ENCODE measurements at regions not wholly inside any gene's neighbourhood (a gene's known extent, or its start where the extent isn't known, plus 50 kb on each side); places are given as distances from the start of the nearest gene placed in this dataset.
A peak's percentile ranks its signal among the peaks of the same experiment; 100 is the strongest.

DNA sequence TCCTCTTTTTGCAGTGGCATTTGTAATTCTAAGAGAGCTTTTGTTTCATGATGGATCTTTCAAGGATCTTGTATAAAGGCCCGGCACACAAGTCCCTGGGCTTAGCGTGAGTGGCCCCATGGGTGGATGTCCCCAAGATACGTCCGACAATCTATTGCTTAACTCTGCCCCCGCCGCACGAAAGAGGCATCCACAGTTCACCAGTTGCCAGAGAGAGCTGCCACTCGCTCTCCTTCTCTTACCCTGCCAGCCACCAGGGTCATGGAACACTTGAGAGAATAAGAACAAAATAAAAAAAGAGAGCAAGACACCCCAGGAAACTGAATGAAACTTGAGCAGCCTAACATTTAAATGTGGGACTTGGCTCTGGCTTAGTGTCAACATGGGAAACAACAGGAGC, 92.3 kb downstream of the CTAGE1 start:
- no peak for DNase-seq

DNA sequence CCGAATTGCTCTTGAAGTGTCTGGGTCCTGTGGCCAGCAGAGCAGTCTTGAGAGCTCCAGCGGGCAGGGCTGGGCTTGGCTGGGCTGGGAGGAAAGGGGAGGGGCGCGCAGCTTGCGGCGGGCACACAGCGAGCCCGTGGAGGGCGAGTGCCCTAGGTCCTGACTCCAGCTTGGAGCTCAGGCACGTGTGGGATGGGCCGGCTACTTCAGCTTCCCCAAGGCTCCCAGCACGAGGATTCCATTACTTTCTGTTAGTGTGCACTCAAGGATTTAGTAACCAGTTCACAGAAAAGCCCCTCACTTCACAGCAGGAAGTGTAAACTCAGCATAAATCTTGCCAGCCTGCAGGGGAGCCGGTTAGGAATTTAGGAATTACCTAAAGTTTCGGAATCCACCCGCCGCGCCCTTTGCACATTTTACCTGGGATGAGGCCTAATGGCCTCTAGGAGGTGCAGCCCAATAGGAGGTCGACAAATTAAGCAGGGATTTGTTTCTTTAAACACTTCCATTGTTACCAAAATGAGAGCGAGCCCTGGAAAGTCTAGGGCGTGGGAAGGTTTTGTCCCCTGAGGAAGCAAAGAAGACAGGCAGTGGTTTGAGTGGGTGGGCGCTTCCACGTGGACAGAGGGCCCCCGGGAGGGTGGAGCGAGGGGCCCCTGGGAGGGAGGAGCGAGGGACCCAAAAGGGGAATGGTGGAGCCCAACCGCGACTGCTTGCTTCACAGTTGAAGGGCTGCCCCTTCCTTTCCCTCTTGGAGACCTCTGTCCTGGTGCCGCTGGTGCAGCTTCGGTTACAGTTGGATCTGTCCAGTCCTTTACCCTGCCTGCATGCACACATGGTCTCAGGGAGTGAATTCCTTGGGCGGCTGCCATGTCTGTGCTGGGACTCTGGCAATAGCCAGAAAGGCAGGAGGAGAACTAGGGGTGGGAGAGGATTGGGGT, 93.3 kb downstream of the CTAGE1 start:
- peak; percentile 35 to 81 (median 74) for DNase-seq

DNA sequence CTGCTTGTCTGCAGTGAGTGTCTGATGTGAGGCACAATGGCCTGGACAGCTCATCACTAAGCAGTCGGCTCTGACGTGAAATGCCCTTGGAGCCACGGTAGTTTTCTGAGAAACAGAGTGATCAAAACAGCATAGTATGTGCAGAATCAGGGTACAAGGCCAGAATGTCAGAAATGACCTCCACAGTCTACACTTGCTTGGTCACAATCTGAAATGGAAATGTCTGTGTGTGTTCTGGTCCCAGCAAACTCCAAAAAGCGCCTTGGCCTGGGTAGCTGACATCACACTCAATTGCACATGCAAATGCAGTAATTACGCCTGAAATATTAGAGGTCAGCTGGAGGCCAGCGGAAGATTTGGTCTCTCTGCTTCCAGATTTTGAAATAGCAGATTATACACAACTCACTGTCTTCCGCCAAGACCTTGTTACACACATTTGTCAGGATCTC, 95.4 kb downstream of the CTAGE1 start:
- peak in 3 of 4 experiments; percentile 27 to 59 (median 40) for DNase-seq

DNA sequence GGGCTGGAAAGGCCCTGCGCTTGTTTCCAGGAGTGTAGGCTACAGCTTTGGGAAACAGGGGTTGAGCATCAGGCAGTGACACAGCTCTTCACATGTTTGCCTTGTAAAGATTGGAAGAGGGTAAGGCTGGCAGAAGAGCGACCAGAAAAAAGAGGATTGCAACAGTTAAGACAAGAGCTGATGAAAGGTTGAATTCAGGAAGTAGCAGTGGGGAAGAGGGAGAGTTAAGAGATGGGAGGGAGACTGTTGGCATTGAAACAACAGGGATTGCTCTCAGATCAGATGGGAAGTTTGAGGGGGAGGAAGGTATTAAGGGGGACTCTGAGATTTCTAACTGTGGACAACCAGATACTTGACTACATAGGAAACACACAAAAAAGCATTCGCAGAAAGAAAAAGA, 96.9 kb downstream of the CTAGE1 start:
- peak in 3 of 4 experiments; percentile 15 to 52 (median 35) for DNase-seq

DNA sequence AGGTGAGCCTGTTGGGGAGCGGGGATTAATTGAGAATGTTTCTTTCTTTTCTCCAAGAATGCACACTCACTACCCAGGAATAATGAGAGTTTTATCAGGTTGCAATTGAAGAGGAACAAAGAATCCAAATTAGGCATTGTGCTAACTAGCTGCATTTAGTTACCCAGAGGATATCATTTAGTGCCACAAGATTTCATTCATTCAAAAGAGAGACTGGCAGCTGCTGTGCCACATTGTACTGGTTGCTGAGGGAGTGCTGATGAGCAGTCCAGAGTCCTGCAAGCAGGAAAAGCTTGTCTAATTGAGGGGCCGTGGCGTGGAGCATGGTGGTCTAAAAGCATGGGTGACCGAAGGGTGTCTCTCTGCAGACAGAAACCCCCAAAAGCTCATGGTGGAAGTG, 97.6 kb downstream of the CTAGE1 start:
- DNase-seq = no peak

DNA sequence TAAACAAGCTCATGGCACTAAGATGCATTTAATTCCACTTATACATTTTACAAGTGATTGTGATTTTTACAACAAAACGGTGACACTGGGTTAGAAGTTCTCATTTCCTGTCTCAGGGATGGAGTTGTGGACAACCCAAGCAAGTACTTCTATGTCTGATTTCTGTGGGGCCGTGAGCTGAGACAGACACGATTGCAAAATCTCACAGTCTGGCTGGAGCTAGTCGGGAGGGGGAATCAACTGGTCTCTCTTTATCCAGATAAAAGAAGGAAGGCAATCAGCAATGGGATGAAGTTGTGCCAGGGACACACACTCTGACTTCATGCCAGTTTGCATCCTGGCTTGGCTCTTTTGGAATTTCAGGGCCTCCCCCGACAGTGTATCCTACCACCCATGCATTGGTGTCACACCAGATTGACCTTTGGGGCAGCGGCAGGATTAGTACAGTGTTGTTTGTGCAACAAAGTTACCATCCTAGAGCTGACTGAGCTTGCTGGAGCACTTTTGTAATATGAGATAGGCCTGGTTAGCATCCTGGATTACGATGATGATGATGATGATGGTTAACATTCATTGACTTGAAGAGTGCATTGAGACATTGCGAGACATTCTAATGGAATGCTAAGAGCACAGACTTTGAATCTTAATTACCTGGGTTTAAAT, 98.8 kb downstream of the CTAGE1 start:
- DNase-seq = peak in 2 of 4 experiments; percentile 9 to 40

DNA sequence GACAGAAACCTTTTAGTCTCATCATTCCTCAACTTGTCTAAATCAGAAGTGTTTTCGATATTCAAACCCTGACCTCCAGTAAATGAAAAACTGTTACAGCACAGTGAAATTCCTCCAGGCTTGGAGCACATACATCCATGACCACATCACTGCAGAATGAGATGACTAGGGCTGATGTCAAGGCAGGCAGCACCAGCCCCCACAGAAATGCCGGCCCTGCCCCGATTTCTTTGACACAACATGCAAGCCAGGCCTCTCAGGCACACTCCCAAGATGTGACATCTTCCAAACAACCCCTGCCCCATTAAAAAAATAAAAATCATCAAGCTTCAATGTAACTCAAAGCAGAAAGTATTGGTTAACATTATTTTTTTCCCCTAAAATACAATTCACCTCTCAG, 103.3 kb downstream of the CTAGE1 start:
- no peak for DNase-seq

DNA sequence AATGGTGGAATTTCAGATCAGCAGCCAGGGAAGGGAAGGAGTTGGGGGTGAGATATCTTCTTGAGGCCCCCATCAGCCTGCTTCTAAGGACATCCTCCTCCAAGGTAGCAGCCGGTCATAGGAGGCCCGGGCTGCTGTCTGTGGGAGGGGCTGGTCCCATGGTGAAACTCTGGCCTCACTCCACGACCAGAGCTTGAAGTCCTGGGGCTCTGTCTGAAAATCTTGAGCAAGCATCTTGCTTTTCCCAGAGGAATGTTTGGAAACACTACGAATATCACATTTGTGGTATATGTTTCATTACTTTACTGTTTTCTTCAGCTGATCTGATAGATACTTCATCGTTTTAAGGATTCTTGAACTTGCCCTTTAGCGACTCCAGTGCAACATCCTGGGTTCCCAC, 103.7 kb downstream of the CTAGE1 start:
- no peak for DNase-seq

DNA sequence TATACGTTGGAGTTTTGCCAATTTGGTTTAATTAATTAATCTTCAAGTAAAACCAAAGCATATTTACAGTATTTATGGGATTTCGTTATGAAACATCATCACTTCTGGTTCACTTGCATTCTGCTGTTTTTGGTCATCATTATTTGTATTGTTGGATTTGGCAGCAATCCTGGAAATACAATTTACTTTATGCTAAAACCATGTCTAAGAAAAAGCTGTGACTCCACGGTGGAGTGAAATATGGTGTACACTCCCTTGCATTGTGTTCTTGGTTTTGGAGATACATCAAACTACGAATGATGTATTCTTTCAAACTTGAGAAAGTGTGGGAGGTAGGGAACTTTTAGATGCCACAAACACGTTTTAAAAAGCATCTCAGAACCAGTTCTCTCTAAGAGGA, 106.4 kb downstream of the CTAGE1 start:
- no peak for DNase-seq

DNA sequence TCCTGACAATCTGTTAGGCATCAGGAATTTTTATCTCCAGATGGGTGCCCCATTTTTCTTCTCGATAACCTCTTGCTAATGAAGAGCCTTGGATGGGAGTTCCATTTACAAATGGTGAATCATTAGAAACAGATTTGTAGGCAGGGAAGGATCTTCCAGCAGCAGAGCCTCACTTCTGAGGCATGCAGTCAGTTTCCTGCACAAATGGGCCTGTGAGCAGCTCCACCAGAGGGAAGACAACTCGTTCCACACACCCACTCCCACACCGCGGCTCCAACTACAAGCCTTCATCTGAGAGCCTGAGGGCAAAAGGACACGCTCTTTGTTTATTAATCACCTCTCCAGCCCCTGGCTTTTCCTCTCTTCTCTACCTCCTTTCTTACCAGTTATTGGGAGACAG, 108.5 kb downstream of the CTAGE1 start:
- DNase-seq = no peak

DNA sequence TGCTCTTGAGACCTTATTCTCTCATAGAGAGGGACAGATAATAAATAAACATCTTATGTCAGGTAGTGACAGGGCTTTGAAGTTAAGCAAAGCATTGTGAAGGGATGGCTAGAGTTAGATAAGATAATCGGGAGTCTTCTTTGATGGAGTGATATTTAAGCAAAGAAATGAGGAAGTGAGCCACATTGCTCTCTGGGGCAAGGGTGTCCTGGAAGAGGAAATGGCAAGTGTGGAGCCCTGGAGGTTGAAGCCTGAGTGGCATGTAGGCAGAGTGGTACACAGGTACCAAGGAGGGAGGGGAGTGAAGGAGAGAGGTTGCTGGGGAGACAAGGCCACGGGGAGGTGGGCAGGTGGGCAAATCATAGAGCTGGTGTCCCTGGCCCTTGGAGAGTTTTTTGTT, 110.2 kb downstream of the CTAGE1 start:
- peak; percentile 43 to 75 (median 62) for DNase-seq

DNA sequence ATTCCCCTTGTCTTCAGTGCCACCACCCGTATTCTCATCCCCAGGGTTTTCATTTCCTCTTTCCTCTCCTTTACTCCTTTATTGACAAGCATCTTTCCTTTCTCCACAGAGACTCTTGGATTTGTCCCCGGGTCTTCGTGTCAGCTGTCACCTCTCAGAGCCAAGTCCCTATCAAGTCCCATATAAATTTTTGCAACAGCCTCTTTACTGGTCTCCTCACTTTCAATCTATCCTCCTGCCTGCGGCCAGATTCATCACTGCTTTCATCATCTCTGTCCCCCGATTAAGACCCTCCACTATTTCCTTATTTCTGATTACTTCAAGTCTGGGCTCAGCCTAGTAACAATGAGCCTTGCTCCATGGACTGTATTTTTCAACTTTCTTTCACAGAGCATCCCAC, 113.8 kb downstream of the CTAGE1 start:
- DNase-seq = no peak

DNA sequence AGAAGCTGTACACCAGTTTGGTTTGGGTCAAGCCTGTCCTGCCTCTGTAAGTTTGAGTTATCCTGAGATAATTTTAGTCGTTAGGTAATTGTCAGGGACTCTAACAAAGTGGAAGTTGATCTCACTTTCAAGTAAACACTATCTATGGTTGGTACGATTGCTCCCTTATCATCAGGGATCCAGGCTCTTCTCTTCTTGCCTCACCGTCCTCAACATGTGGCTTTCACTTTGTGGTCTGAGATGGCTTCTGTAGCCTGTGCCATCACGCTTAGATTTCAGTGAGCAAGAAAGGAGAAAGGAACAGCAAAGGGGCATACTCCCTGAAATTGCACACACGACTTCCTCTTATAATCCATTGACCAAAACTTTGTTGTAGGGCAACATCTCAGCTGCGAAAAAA, 115.6 kb downstream of the CTAGE1 start:
- peak; percentile 29 to 69 (median 42) for DNase-seq

DNA sequence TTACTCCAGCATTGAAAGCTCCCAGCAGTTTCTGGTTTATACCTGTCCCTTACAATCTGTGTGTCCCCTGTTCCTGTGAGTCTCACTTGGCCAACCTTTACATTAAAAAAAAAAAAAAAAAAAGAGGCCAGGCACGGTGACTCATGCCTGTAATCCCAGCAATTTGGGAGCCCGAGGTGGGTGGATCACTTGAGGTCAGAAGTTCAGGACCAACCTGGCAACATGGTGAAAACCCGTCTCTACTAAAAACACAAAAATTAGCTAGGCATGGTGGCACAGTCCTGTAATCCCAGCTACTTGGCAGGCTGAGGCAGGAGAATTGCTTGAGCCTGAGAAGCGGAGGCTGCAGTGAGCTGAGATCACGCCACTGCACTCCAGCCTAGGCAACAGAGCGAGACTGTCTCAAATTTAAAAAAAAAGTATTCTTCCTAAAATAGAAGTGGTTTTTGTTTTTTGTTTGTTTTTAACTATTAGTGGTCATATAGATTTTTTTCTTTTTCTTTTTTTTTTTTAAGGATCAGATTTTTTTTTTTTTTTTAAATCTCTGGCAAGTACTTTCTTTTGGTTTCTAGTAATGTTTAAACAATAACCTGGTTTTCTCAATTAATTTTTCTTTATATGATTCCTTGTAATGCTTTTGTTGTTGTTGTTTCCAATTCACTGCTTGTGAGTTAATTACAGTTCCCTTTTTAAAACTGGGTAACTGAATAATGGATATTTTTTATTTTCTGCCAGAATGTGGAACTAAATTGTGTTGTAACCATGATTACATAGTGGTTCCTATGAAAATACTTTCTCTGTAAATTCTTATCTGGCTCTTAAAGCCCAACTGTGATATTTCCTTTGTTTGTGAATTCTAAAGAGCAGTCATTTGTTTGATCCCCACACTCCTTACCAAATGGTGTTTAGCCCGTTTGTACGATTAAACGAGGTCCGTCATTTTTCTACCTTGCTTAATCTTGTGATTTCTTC, 116.8 kb downstream of the CTAGE1 start:
- DNase-seq = peak in 2 of 4 experiments; percentile 58 to 71

DNA sequence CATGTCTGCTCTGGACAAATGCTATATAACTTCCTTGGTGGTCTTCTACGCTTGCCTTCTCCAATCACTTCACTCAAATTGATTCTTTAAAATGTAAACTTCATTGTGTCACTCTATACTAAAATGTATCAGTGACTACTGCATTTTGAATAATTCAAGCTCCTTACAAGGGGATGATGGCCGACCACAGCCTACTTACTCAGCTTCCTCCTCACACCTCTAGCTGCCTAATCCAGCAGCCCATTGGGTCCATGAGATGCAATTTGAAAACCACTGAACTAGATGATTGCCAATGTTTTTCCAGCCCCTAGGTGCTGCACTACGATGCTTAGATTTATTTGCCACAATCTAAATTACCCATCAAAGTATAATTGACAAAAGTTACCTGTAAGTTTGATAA, 120.7 kb downstream of the CTAGE1 start:
- no peak for DNase-seq

DNA sequence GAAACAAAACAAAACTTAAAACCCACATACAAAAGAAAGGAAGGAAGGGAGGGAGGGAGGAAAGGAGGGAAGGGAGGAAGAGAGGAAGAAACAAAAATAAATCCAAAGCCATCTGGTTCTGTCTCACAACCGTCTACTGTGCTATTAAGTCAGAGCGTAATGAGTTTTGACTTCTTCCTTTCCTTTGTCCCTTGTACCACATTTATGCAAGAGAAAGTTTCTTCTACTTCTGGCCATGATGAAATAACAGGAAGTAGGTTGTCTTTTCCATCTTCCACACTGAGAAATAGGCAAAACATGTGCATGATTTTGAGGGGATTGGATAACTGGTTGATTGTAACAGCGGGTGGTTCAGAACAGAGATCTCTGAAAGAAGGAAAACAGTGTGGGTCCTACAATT, 121.4 kb downstream of the CTAGE1 start:
- DNase-seq = peak in 2 of 4 experiments; percentile 27 to 51

DNA sequence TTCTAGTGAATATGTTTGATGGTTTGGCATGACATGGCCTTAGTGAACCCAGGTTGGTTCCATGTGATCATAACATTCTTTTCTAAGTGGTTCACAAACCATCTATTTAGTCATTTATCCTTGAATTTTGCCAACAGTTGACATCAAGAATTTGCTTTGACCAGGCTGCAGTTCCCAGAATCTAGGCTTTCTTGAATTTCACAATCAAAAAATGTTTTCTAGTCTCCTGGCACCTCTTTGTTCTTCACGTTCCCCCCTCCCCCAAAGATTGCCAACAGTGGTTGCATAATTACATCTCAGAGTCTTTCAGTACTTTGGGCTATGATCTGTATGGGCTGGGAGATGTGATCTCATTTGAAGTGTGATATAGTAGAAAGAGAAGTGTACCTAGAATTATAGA, 124.0 kb downstream of the GATA6 start:
- DNase-seq = no peak

DNA sequence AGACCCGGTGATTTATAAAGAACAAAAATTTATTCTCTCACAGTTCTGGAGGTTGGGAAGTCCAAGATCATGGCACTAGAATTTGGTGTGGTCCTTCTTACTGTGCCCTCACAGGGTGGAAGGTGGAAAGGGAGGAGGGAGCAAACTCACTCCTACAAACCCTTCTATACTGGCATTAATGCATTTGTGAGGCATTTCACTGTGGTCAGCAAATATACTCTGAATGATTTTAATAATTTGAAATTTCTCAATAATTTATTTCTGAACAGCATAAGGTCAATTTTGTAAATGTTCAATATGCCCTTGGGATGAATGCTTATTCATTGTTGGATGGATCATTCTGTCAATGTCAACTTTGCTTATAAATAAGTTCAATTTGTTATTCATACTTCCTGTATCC, 120.6 kb downstream of the GATA6 start:
- no peak for DNase-seq

DNA sequence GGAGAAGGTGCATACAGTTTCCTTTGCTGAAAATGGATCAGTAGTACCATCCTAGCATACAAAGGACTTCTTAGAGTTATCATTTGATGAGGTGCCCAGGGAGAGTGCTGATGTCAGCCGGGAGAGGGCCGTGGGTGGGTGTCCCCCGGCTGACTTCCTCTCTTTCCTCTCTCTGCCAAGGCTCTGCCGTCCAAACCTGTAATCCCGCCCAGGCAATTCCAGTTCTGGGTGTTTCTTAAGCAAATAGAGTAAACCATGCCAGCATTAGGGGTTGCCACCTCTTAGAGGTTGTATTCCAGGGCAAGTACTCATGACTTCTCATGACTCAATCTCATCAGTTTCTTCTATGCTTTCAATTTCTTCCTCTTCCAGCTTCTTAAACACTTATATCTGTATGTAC, 117.2 kb downstream of the GATA6 start:
- peak; percentile 60 to 75 (median 71) for DNase-seq

DNA sequence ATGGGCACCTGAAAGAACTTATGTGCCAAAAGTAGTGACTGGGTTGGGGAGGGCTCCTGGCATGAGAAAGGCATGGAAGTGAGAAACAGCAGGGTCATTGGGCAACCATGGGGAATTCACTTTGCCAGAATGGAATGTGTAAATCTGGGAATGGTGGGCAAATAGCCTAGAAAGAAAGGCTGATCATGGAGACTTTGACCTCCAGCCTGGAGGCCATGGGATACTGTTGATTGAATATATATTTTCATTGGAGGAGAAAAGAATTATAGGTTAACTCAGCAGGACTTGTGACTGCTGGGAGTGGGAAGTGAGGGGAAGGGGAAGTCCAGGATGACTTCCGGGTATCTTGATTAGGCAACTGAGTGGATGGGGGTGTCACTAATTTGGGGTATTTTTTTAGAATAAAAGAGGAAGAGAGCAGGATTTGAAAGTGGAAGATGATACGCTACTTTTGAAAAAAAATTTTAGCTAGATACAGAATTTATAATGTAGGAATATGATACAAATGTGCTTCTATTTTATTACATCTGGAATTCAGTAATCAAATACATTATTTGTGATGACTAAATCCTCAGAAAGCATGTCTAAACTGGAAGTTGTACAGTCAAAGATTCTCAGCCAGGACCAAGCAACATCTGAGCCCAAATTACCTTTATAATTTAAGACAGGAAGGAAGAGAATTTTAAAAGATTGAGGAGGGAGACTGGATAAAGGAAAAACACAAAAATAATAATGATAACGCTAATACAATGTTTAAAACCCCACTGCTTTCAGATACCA, 116.2 kb downstream of the GATA6 start:
- DNase-seq = peak; percentile 54 to 88 (median 79)

DNA sequence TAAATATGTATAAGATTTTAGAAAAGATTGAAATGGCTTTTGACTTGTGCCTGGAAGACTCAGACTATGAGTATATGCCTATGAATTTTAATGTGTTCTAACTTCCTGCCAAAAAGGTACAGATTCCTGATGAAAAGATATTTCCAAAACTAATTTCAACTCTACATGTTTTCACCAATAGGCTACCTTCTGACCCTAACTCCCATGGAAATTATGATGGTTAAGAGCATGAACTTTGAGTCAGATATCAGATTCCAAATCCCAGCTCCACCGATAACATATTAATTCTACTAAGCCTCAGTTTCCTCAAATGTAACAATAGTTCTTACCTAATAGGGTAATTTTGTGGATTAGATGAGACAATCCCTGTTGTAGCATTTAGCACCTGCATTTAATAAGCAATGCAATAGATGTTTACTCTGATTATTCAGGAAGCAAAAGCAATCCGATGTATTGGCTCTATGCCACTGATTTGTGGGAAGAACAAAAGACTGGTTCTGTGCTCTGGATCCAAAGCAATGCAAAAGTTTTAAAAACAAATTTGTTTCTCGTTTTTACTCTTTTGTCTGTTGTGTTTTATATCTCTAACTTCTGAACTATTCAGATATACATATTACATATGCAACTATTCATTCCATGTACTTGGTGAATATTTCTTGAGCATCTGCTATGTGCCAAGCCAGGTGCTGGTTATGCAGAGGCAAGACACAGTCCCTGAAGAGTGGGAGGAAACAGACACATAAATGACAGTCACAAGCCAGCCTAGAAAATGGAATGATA, 115.4 kb downstream of the GATA6 start:
- no peak for DNase-seq

Measured in suppressor macrophage (primary cell).